ENCODE measurements at regions not wholly inside any gene's neighbourhood (a gene's known extent, or its start where the extent isn't known, plus 50 kb on each side); places are given as distances from the start of the nearest gene placed in this dataset.

DNA sequence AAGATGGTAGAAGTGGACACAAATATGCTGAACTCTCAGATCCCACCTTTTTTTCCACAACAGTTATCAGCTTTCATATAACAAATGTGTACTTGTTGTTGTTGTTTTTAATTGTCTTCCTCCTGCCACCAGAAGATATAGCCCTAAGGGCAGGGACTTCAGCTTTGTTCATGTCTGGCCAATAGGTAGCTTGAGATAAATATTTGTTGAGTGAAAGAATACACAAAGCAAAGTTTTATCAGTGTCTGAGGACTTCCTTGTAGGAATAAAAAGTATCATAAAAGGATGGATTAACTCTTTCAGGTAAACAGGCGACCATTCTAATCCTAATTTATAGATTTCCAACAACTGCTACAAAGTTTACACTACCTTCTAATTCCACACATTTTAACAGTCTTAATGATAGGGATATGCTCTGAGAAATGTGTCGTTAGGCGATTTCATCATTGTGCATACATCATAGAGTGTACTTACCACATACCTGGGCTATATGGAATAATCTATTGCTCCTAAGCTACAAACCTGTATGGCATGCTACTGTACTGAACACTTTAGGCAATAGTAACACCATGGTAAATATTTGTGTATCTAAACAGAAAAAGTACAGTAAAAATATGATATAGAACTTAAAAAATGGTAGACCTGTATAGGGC, 186.1 kb downstream of the ATOH1 start:
- TF ChIP-seq POLR2A (IDR thresholded peaks at IDR 0.05; ENCODE audit: low read depth, low read length): no peak
- no peak for TF ChIP-seq POLR2AphosphoS5 (IDR thresholded peaks at IDR 0.05; ENCODE audit: low read depth, low read length)

Data from GM12891 (cell line).